Panc1 (cell line): ENCODE measurements at regions not wholly inside any gene's neighbourhood (a gene's known extent, or its start where the extent isn't known, plus 50 kb on each side); places are given as distances from the start of the nearest gene placed in this dataset.
"Not testable (repeated sequence)": the region's sequence is repeated elsewhere in the genome, so short reads cannot be mapped to it uniquely, and the experiment has no call there.

ENCODE experiments used
- ATAC-seq: fragments of 200-7000 bp; cut with Tn5 transposase; 2 replicates; pipeline ENCODE4 v1.9.1; 2020; ENCODE audit warnings: mild to moderate bottlenecking, moderate library complexity
- BruUV-seq: library from RNA; stranded (reverse); fragments of 400-500 nt; replicated peaks from 2 replicates; lab custom pipeline; 2021; lab: Mats Ljungman, UMichigan
- CTCF ChIA-PET: fragments of 300-600 bp; sonication (Branson Sonifier 250); formaldehyde crosslinking; loops from one replicate; lab custom pipeline; 2022; ENCODE audit warnings: antibody characterized with exemption; lab: Charles Lee
- POLR2A ChIA-PET: fragments of 300-600 bp; sonication (Branson Sonifier 250); formaldehyde crosslinking; loops from one replicate; lab custom pipeline; 2022; ENCODE audit warnings: antibody characterized with exemption; lab: Charles Lee
- DNase-seq: peaks from one replicate; pipeline ENCODE4 v3.0.0-alpha.2; 2010; ENCODE audit warnings: low read depth, low spot score
- H3K27ac ChIP-seq: 2 replicates; pipeline ENCODE4 v1.5.1; 2011; ENCODE audit warnings: mild to moderate bottlenecking, low read length, inconsistent platforms
- H3K27me3 ChIP-seq: fragments of 200-500 bp; sonication (Bioruptor generic); 2 replicates; pipeline ENCODE4 v1.6.0; 2014; ENCODE audit warnings: low read length, inconsistent platforms; ENCODE audit not compliant: control insufficient read depth, insufficient read depth
- H3K36me3 ChIP-seq: fragments of 200-500 bp; sonication (Bioruptor generic); 2 replicates; pipeline ENCODE4 v1.5.1; 2014; ENCODE audit warnings: inconsistent platforms, mild to moderate bottlenecking, low read length, moderate library complexity; ENCODE audit not compliant: control insufficient read depth, insufficient read depth
- H3K4me1 ChIP-seq: 2 replicates; pipeline ENCODE4 v1.5.1; 2011; ENCODE audit warnings: inconsistent platforms, mild to moderate bottlenecking, low read length, moderate library complexity; ENCODE audit not compliant: control insufficient read depth, insufficient read depth
- H3K4me3 ChIP-seq, 2 experiments: 2 replicates each; pipeline ENCODE4 v1.5.1; 2011 to 2012; ENCODE audit warnings: low read depth in 2 of 2, low read length in 2 of 2, mild to moderate bottlenecking in 2 of 2, inconsistent platforms in 1 of 2, moderate library complexity in 1 of 2
- H3K9me3 ChIP-seq: fragments of 200-500 bp; sonication (Bioruptor generic); 2 replicates; pipeline ENCODE4 v1.5.1; 2014; ENCODE audit warnings: low read depth, mild to moderate bottlenecking, inconsistent platforms, low read length, moderate library complexity; ENCODE audit not compliant: control insufficient read depth, insufficient read depth
- CTCF ChIP-seq: fragments of 450-650 bp; IDR thresholded peaks from 2 replicates; pipeline ENCODE4 v1.5.1; 2017; ENCODE audit warnings: mild to moderate bottlenecking
- POLR2AphosphoS5 ChIP-seq: IDR thresholded peaks from 2 replicates; pipeline ENCODE4 v1.6.1; 2012; ENCODE audit warnings: mild to moderate bottlenecking, low read depth, low read length, moderate library complexity
- REST ChIP-seq, 2 experiments: IDR thresholded peaks; 2 replicates each; pipeline ENCODE4 v1.6.1; 2011 to 2012; ENCODE audit warnings: low read depth in 2 of 2, control low read depth in 1 of 2, low read length in 1 of 2, mild to moderate bottlenecking in 1 of 2, moderate library complexity in 1 of 2; ENCODE audit not compliant: insufficient read depth in 1 of 2
- SIN3A ChIP-seq: IDR thresholded peaks from 2 replicates; pipeline ENCODE4 v1.6.1; 2012; ENCODE audit warnings: low read depth, mild to moderate bottlenecking, low read length, moderate library complexity, borderline replicate concordance; ENCODE audit not compliant: insufficient read depth
- TCF7L2 ChIP-seq: IDR thresholded peaks from 2 replicates; pipeline ENCODE4 v1.6.1; 2011; ENCODE audit warnings: mild to moderate bottlenecking, low read depth, low read length, inconsistent platforms
- in situ Hi-C: cut with HindIII; loops from 2 replicates; pipeline ENCODE4 v1.10.0; 2016; ENCODE audit warnings: low sequenced_read_pairs, low pct_unique_long_range_greater_than_20kb
- intact Hi-C: fragments of 100-400 bp; cut with micrococcal nuclease; formaldehyde crosslinking; loops from one replicate; pipeline ENCODE4 v1.10.0; 2022; ENCODE audit not compliant: unreplicated experiment

GRCh38 chr5:130908186-130908585, 256.9 kb downstream of the HINT1 start:
- ChIA-PET POLR2A (no interaction called here), CTCF (no interaction called here)
- ATAC-seq, result no peak
- in situ Hi-C loops, result no loop called here
- Histone ChIP-seq H3K4me3 (no peak overlapping the region), H3K9me3 (no peaks in the 10 kb centered on the region), H3K4me1 (no peaks in the 10 kb centered on the region), H3K36me3 (no peaks in the 10 kb centered on the region), H3K27me3 (no peaks in the 10 kb centered on the region), H3K27ac (no peak overlapping the region)
- no peak for DNase-seq
- intact Hi-C loops, result no loop called here
- BruUV-seq, result no TSS peak
- TF ChIP-seq SIN3A (no peak), REST (IDR thresholded peaks at IDR 0.05; ENCODE audit: insufficient read depth in 1 of 2, low read depth in 2 of 2, low read length in 1 of 2) (no peak), TCF7L2 (no peak), CTCF (no peak), POLR2AphosphoS5 (no peak)

GRCh38 chr5:130897537-130898195, 267.4 kb downstream of the HINT1 start:
- POLR2A ChIA-PET, CTCF ChIA-PET, H3K4me1 ChIP-seq, DNase-seq, H3K9me3 ChIP-seq, H3K27ac ChIP-seq, H3K27me3 ChIP-seq, in situ Hi-C loops, H3K36me3 ChIP-seq, intact Hi-C loops, BruUV-seq: not testable (repeated sequence)
- 0 out of 2 replicates have a peak, but pooled peaks have one; percentile 65 for ATAC-seq
- peak overlapping the region; percentile 42 to 57 for H3K4me3 ChIP-seq

GRCh38 chr5:130897181-130897536, 267.9 kb downstream of the HINT1 start:
- BruUV-seq, in situ Hi-C loops, POLR2A ChIA-PET, H3K9me3 ChIP-seq, DNase-seq, intact Hi-C loops, CTCF ChIA-PET, H3K27me3 ChIP-seq, H3K27ac ChIP-seq, H3K4me1 ChIP-seq, ATAC-seq, H3K36me3 ChIP-seq: not testable (repeated sequence)
- peak overlapping the region; percentile 42 to 57 for H3K4me3 ChIP-seq
